SK-N-SH treated with all-trans-retinoic acid at 6 μM for 48 hours (cell line): ENCODE measurements at regions not wholly inside any gene's neighbourhood (a gene's known extent, or its start where the extent isn't known, plus 50 kb on each side); places are given as distances from the start of the nearest gene placed in this dataset.

Experiments used
- ATAC-seq: fragments of 200-7000 bp; cut with Tn5 transposase; 3 replicates; pipeline ENCODE4 v1.9.1; 2020; ENCODE audit warnings: mild to moderate bottlenecking, moderate library complexity
- ARNTL ChIP-seq: fragments of 450-650 bp; formaldehyde crosslinking; IDR thresholded peaks from 2 replicates; pipeline ENCODE4 v1.5.0; 2020; ENCODE audit warnings: low read depth, mild to moderate bottlenecking, moderate library complexity, borderline replicate concordance
- BACH2 ChIP-seq: fragments of 250-450 bp; sonication (Bioruptor Pico); IDR thresholded peaks from 2 replicates; pipeline ENCODE4 v1.9.0; 2021; ENCODE audit warnings: mild to moderate bottlenecking, borderline replicate concordance
- CREB5 ChIP-seq: fragments of 250-450 bp; sonication (Bioruptor Pico); IDR thresholded peaks from 2 replicates; pipeline ENCODE4 v1.5.1; 2020; ENCODE audit warnings: low read depth, mild to moderate bottlenecking, moderate library complexity
- CSDC2 ChIP-seq: fragments of 250-450 bp; sonication (Bioruptor Pico); IDR thresholded peaks from 2 replicates; pipeline ENCODE4 v1.5.0; 2020; ENCODE audit warnings: mild to moderate bottlenecking, moderate library complexity
- CSRNP3 ChIP-seq: fragments of 250-450 bp; sonication (Bioruptor Pico); IDR thresholded peaks from 2 replicates; pipeline ENCODE4 v1.5.1; 2021; ENCODE audit warnings: mild to moderate bottlenecking, moderate library complexity
- ESRRG ChIP-seq: fragments of 250-450 bp; sonication (Bioruptor Pico); IDR thresholded peaks from 2 replicates; pipeline ENCODE4 v1.6.1; 2021; ENCODE audit warnings: mild to moderate bottlenecking
- GLIS3 ChIP-seq: fragments of 250-450 bp; sonication (Bioruptor Pico); IDR thresholded peaks from 2 replicates; pipeline ENCODE4 v1.5.0; 2020; ENCODE audit warnings: mild to moderate bottlenecking, moderate library complexity
- ISL1 ChIP-seq: fragments of 250-450 bp; sonication (Bioruptor Pico); IDR thresholded peaks from 2 replicates; pipeline ENCODE4 v2.1.2; 2022; ENCODE audit warnings: mild to moderate bottlenecking, moderate library complexity
- OSR1 ChIP-seq: fragments of 250-450 bp; sonication (Bioruptor Pico); IDR thresholded peaks from 2 replicates; pipeline ENCODE4 v1.8.0; 2022; ENCODE audit warnings: moderate library complexity, mild to moderate bottlenecking, inconsistent platforms
- PATZ1 ChIP-seq: fragments of 250-450 bp; sonication (Bioruptor Pico); IDR thresholded peaks from 2 replicates; pipeline ENCODE4 v1.8.0; 2020; ENCODE audit warnings: mild to moderate bottlenecking, moderate library complexity, borderline replicate concordance
- POU6F1 ChIP-seq: fragments of 250-450 bp; sonication (Bioruptor Pico); IDR thresholded peaks from 2 replicates; pipeline ENCODE4 v1.8.0; 2021; ENCODE audit warnings: low read depth, mild to moderate bottlenecking, moderate library complexity, borderline replicate concordance
- PPARA ChIP-seq: fragments of 250-450 bp; sonication (Bioruptor Pico); IDR thresholded peaks from 2 replicates; pipeline ENCODE4 v1.5.0; 2020; ENCODE audit warnings: mild to moderate bottlenecking, borderline replicate concordance
- RARB ChIP-seq: fragments of 250-450 bp; sonication (Bioruptor Pico); IDR thresholded peaks from 2 replicates; pipeline ENCODE4 v1.8.0; 2021; ENCODE audit warnings: mild to moderate bottlenecking, moderate library complexity
- SNAI2 ChIP-seq: fragments of 250-450 bp; sonication (Bioruptor Pico); IDR thresholded peaks from 2 replicates; pipeline ENCODE4 v1.5.0; 2020; ENCODE audit warnings: mild to moderate bottlenecking, moderate library complexity
- TOX ChIP-seq: fragments of 250-450 bp; sonication (Bioruptor Pico); IDR thresholded peaks from 2 replicates; pipeline ENCODE4 v1.8.0; 2021; ENCODE audit warnings: mild to moderate bottlenecking, moderate library complexity, borderline replicate concordance
- TSHZ2 ChIP-seq: fragments of 250-450 bp; sonication (Bioruptor Pico); IDR thresholded peaks from 2 replicates; pipeline ENCODE4 v1.5.0; 2020; ENCODE audit warnings: mild to moderate bottlenecking, moderate library complexity
- ZC3H10 ChIP-seq: fragments of 250-450 bp; sonication (Bioruptor Pico); IDR thresholded peaks from 2 replicates; pipeline ENCODE4 v1.5.1; 2021; ENCODE audit warnings: mild to moderate bottlenecking, moderate library complexity
- ZFP3 ChIP-seq: fragments of 250-450 bp; sonication (Bioruptor Pico); IDR thresholded peaks from 2 replicates; pipeline ENCODE4 v1.5.0; 2020; ENCODE audit warnings: mild to moderate bottlenecking, moderate library complexity
- ZFP30 ChIP-seq: fragments of 450-650 bp; formaldehyde crosslinking; IDR thresholded peaks from 2 replicates; pipeline ENCODE4 v1.5.0; 2022; ENCODE audit warnings: mild to moderate bottlenecking, moderate library complexity
- ZNF565 ChIP-seq: fragments of 450-650 bp; formaldehyde crosslinking; conservative IDR thresholded peaks from 2 replicates; pipeline ENCODE4 v1.5.0; 2020; ENCODE audit warnings: low read depth, mild to moderate bottlenecking, moderate library complexity
- ZNF70 ChIP-seq: fragments of 450-650 bp; formaldehyde crosslinking; IDR thresholded peaks from 2 replicates; pipeline ENCODE4 v1.5.0; 2020; ENCODE audit warnings: mild to moderate bottlenecking, moderate library complexity
- ZNF8 ChIP-seq: fragments of 450-650 bp; formaldehyde crosslinking; IDR thresholded peaks from 2 replicates; pipeline ENCODE4 v1.5.0; 2020; ENCODE audit warnings: mild to moderate bottlenecking, moderate library complexity

GRCh38 chr10:130810856-130811255, 500.7 kb downstream of the TCERG1L start:
- TF ChIP-seq ZFP3 (CRISPR knock-in tag) (no peak), ZFP30 (CRISPR knock-in tag) (no peak)
- ATAC-seq: no peak

GRCh38 chr10:130812381-130813148, 499.0 kb downstream of the TCERG1L start:
- TF ChIP-seq PATZ1 (no peak), CSRNP3 (CRISPR knock-in tag) (no peak), ZNF70 (CRISPR knock-in tag) (no peak), ESRRG (CRISPR knock-in tag) (no peak), ZNF565 (no peak), TSHZ2 (no peak), OSR1 (CRISPR knock-in tag) (no peak), TOX (no peak), RARB (CRISPR knock-in tag) (no peak), ISL1 (no peak), SNAI2 (no peak), PPARA (CRISPR knock-in tag) (no peak)
- ATAC-seq: no peak

GRCh38 chr10:130814610-130815009, 496.9 kb downstream of the TCERG1L start:
- ATAC-seq: no peak
- TF ChIP-seq CSDC2 (CRISPR knock-in tag) (no peak), ZNF70 (CRISPR knock-in tag) (no peak), BACH2 (no peak), PPARA (CRISPR knock-in tag) (no peak), GLIS3 (CRISPR knock-in tag) (no peak), ARNTL (CRISPR knock-in tag) (no peak), TSHZ2 (no peak), PATZ1 (no peak), ZNF565 (no peak), ESRRG (CRISPR knock-in tag) (no peak), CREB5 (CRISPR knock-in tag) (no peak), TOX (no peak), ZFP3 (CRISPR knock-in tag) (no peak), POU6F1 (CRISPR knock-in tag) (no peak), ISL1 (no peak), ZC3H10 (CRISPR knock-in tag) (no peak), CSRNP3 (CRISPR knock-in tag) (no peak), ZNF8 (no peak)
